SK-N-SH treated with all-trans-retinoic acid at 6 μM for 48 hours (cell line): ENCODE measurements at regions not wholly inside any gene's neighbourhood (a gene's known extent, or its start where the extent isn't known, plus 50 kb on each side); places are given as distances from the start of the nearest gene placed in this dataset.

ENCODE experiments used
- ARNTL ChIP-seq: fragments of 450-650 bp; formaldehyde crosslinking; IDR thresholded peaks from 2 replicates; pipeline ENCODE4 v1.5.0; 2020; ENCODE audit warnings: low read depth, mild to moderate bottlenecking, moderate library complexity, borderline replicate concordance
- BACH2 ChIP-seq: fragments of 250-450 bp; sonication (Bioruptor Pico); IDR thresholded peaks from 2 replicates; pipeline ENCODE4 v1.9.0; 2021; ENCODE audit warnings: mild to moderate bottlenecking, borderline replicate concordance
- ISL1 ChIP-seq: fragments of 250-450 bp; sonication (Bioruptor Pico); IDR thresholded peaks from 2 replicates; pipeline ENCODE4 v2.1.2; 2022; ENCODE audit warnings: mild to moderate bottlenecking, moderate library complexity
- RARB ChIP-seq: fragments of 250-450 bp; sonication (Bioruptor Pico); IDR thresholded peaks from 2 replicates; pipeline ENCODE4 v1.8.0; 2021; ENCODE audit warnings: mild to moderate bottlenecking, moderate library complexity
- SNAI2 ChIP-seq: fragments of 250-450 bp; sonication (Bioruptor Pico); IDR thresholded peaks from 2 replicates; pipeline ENCODE4 v1.5.0; 2020; ENCODE audit warnings: mild to moderate bottlenecking, moderate library complexity
- TOX ChIP-seq: fragments of 250-450 bp; sonication (Bioruptor Pico); IDR thresholded peaks from 2 replicates; pipeline ENCODE4 v1.8.0; 2021; ENCODE audit warnings: mild to moderate bottlenecking, moderate library complexity, borderline replicate concordance
- ZFP3 ChIP-seq: fragments of 250-450 bp; sonication (Bioruptor Pico); IDR thresholded peaks from 2 replicates; pipeline ENCODE4 v1.5.0; 2020; ENCODE audit warnings: mild to moderate bottlenecking, moderate library complexity
- ZNF565 ChIP-seq: fragments of 450-650 bp; formaldehyde crosslinking; conservative IDR thresholded peaks from 2 replicates; pipeline ENCODE4 v1.5.0; 2020; ENCODE audit warnings: low read depth, mild to moderate bottlenecking, moderate library complexity
- ZNF8 ChIP-seq: fragments of 450-650 bp; formaldehyde crosslinking; IDR thresholded peaks from 2 replicates; pipeline ENCODE4 v1.5.0; 2020; ENCODE audit warnings: mild to moderate bottlenecking, moderate library complexity
- TF ChIP-seq, protein P1 (sequence below): fragments of 250-450 bp; sonication (Bioruptor Pico); IDR thresholded peaks from 2 replicates; pipeline ENCODE4 v1.5.0; 2020; ENCODE audit warnings: mild to moderate bottlenecking, moderate library complexity
- TF ChIP-seq, protein P2 (sequence below): fragments of 250-450 bp; sonication (Bioruptor Pico); IDR thresholded peaks from 2 replicates; pipeline ENCODE4 v1.8.0; 2020; ENCODE audit warnings: mild to moderate bottlenecking, moderate library complexity, borderline replicate concordance

DNA sequence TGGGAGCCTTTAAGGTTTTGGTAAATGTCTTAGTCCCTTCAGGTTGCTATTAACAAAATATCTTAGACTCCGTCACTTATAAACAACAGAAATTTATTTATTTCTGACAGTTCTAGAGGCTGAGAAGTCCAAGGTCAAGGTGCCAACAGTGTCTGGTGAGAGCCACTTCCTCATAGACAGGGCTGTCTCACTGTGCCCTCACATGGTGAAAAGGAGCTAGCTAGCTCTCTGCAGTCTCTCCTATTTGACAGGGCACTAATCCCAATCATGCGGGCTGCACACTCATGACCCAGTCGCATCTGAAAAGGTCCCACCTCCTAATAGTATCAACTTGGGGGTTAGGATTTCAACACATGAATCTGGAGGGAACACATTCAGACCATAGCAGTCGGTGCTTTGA, 63.4 kb upstream of the KLF3 start:
- TF ChIP-seq ARNTL (CRISPR knock-in tag) (no peak), SNAI2 (CRISPR knock-in tag) (no peak), BACH2 (CRISPR knock-in tag) (no peak), ZFP3 (no peak), RARB (CRISPR knock-in tag) (no peak), ZNF565 (no peak), TOX (CRISPR knock-in tag) (no peak), ISL1 (CRISPR knock-in tag) (no peak), ZNF8 (no peak)
- TF ChIP-seq, protein P1, sequence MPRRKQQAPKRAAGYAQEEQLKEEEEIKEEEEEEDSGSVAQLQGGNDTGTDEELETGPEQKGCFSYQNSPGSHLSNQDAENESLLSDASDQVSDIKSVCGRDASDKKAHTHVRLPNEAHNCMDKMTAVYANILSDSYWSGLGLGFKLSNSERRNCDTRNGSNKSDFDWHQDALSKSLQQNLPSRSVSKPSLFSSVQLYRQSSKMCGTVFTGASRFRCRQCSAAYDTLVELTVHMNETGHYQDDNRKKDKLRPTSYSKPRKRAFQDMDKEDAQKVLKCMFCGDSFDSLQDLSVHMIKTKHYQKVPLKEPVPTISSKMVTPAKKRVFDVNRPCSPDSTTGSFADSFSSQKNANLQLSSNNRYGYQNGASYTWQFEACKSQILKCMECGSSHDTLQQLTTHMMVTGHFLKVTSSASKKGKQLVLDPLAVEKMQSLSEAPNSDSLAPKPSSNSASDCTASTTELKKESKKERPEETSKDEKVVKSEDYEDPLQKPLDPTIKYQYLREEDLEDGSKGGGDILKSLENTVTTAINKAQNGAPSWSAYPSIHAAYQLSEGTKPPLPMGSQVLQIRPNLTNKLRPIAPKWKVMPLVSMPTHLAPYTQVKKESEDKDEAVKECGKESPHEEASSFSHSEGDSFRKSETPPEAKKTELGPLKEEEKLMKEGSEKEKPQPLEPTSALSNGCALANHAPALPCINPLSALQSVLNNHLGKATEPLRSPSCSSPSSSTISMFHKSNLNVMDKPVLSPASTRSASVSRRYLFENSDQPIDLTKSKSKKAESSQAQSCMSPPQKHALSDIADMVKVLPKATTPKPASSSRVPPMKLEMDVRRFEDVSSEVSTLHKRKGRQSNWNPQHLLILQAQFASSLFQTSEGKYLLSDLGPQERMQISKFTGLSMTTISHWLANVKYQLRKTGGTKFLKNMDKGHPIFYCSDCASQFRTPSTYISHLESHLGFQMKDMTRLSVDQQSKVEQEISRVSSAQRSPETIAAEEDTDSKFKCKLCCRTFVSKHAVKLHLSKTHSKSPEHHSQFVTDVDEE (CRISPR knock-in tag), result no peak
- TF ChIP-seq, protein P2, sequence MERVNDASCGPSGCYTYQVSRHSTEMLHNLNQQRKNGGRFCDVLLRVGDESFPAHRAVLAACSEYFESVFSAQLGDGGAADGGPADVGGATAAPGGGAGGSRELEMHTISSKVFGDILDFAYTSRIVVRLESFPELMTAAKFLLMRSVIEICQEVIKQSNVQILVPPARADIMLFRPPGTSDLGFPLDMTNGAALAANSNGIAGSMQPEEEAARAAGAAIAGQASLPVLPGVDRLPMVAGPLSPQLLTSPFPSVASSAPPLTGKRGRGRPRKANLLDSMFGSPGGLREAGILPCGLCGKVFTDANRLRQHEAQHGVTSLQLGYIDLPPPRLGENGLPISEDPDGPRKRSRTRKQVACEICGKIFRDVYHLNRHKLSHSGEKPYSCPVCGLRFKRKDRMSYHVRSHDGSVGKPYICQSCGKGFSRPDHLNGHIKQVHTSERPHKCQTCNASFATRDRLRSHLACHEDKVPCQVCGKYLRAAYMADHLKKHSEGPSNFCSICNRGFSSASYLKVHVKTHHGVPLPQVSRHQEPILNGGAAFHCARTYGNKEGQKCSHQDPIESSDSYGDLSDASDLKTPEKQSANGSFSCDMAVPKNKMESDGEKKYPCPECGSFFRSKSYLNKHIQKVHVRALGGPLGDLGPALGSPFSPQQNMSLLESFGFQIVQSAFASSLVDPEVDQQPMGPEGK, result no peak
